ENCODE measurements at regions not wholly inside any gene's neighbourhood (a gene's known extent, or its start where the extent isn't known, plus 50 kb on each side); places are given as distances from the start of the nearest gene placed in this dataset.

DNA sequence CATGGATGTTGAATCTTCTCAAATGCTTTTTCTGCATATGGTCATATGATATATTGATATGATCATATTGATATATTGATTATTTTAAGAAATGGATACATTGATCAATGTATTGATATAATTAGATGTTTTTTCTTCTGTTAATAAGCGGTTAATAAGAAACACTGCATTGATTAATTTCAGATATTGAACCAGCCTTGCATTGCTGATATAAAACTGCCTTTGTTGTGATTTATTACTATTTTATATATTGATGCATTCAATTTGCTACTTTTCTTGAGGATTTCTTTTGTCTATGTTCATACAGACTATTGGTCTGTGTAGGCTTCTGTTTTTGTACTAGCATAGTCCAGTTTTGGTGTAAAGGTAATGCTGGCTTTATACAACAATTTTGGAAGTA is 79.7 kb upstream of the ELN start:
- TF ChIP-seq, protein P1, sequence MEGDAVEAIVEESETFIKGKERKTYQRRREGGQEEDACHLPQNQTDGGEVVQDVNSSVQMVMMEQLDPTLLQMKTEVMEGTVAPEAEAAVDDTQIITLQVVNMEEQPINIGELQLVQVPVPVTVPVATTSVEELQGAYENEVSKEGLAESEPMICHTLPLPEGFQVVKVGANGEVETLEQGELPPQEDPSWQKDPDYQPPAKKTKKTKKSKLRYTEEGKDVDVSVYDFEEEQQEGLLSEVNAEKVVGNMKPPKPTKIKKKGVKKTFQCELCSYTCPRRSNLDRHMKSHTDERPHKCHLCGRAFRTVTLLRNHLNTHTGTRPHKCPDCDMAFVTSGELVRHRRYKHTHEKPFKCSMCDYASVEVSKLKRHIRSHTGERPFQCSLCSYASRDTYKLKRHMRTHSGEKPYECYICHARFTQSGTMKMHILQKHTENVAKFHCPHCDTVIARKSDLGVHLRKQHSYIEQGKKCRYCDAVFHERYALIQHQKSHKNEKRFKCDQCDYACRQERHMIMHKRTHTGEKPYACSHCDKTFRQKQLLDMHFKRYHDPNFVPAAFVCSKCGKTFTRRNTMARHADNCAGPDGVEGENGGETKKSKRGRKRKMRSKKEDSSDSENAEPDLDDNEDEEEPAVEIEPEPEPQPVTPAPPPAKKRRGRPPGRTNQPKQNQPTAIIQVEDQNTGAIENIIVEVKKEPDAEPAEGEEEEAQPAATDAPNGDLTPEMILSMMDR (IDR thresholded peaks at IDR 0.05), result no peak
- no peak for TF ChIP-seq POLR2A (IDR thresholded peaks at IDR 0.05)
